Activated CD4-positive, CD25-positive, alpha-beta regulatory T cell (primary cell): ENCODE measurements at regions not wholly inside any gene's neighbourhood (a gene's known extent, or its start where the extent isn't known, plus 50 kb on each side); places are given as distances from the start of the nearest gene placed in this dataset.

Experiments used
- DNase-seq, 4 experiments: peaks; one replicate each; lab custom pipeline; 2025; lab: John Stamatoyannopoulos, UW

- no peak for DNase-seq
Observed at GRCh38 chr3:107897471-107898061, 193.3 kb downstream of the CD47 start.

GRCh38 chr3:107894998-107895397 is 195.8 kb downstream of the CD47 start:
- no peak for DNase-seq

GRCh38 chr3:107892955-107893624 is 197.7 kb downstream of the CD47 start:
- DNase-seq = no peak

- no peak for DNase-seq
Observed at GRCh38 chr3:107884719-107885460, 205.9 kb downstream of the CD47 start.

GRCh38 chr3:107884028-107884427 is 206.8 kb downstream of the CD47 start:
- no peak for DNase-seq

- no peak for DNase-seq
Observed at GRCh38 chr3:107882881-107883280, 207.9 kb downstream of the CD47 start.

- no peak for DNase-seq
Observed at GRCh38 chr3:107882261-107882660, 208.6 kb downstream of the CD47 start.

GRCh38 chr3:107881509-107881908 is 209.3 kb downstream of the CD47 start:
- no peak for DNase-seq

GRCh38 chr3:107880702-107881101 is 210.1 kb downstream of the CD47 start:
- DNase-seq = no peak

- DNase-seq = no peak
Observed at GRCh38 chr3:107877936-107878335, 212.9 kb downstream of the CD47 start.

GRCh38 chr3:107870943-107871638 is 219.7 kb downstream of the CD47 start:
- no peak for DNase-seq

GRCh38 chr3:107870096-107870495 is 220.7 kb downstream of the CD47 start:
- no peak for DNase-seq

- no peak for DNase-seq
Observed at GRCh38 chr3:107868449-107868848, 222.4 kb downstream of the CD47 start.

- no peak for DNase-seq
Observed at GRCh38 chr3:107861904-107862303, 228.9 kb downstream of the CD47 start.

- no peak for DNase-seq
Observed at GRCh38 chr3:107861422-107861821, 229.4 kb downstream of the CD47 start.
